HG02943 (cell line): ENCODE measurements at regions not wholly inside any gene's neighbourhood (a gene's known extent, or its start where the extent isn't known, plus 50 kb on each side); places are given as distances from the start of the nearest gene placed in this dataset.

ENCODE experiments used
- ATAC-seq: cut with Tn5 transposase; IDR thresholded peaks from one replicate; pipeline ENCODE4 v1.9.1; 2021; ENCODE audit warnings: mild to moderate bottlenecking, low read depth, moderate library complexity; ENCODE audit not compliant: unreplicated experiment

DNA sequence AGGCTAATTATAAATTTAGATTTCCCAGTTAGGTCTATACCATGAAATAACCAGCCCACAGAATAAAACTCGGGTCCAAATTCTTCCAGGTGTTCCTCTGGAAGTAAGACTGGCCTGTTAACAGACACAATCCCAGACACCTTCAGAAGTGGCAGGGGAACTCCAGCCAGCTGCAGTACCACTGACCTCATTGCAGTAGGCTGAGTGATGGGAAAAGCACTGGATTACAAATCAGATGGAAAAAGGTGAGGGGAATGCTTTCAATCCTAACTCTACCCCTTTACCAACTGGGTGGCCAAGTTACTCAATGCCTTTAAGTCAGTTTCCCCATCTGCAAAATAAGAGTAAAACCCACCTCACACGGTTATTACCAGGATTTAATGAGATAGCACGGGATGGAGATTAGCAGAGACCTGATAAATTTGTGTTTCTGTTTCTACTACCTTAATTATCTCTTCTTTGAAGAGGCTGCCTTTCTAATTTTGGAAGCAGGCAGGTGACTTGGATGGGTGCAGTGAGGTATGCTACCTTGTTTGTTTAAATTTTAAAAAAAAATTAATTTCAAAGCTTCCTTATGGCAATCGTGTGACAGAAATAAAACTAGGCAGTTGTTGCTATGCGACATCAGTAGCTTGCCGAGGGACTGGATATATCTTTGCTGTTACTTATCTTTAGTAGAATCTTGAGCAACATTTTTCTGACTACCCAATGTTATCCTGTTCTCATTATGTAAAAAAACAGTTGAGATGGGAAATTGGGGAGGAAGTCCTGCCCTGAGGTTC lies 167.3 kb upstream of the GRIN2B start:
- no peak for ATAC-seq

GRCh38 chr12:14153803-14154202 lies 172.4 kb upstream of the GRIN2B start:
- no peak for ATAC-seq

DNA sequence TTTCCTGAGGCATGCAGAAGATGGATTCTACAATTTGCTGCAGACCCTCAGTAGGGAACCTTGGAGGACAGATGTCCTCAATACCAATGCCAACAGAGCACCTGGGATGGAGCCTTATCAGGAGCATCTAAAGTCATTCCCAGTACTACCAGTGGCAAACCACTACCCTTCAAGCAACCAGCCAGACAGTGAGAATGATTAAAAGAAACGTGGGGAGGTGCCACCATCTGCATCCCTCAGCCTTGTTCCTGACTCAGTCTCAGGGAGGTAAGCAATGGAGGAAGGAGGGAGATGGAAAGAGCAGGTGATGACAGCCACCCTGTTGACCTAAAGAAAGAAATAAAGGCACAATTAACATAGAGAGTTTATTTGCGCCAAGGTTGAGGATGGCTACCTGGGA lies 175.2 kb upstream of the GRIN2B start:
- ATAC-seq, result peak; percentile 7

DNA sequence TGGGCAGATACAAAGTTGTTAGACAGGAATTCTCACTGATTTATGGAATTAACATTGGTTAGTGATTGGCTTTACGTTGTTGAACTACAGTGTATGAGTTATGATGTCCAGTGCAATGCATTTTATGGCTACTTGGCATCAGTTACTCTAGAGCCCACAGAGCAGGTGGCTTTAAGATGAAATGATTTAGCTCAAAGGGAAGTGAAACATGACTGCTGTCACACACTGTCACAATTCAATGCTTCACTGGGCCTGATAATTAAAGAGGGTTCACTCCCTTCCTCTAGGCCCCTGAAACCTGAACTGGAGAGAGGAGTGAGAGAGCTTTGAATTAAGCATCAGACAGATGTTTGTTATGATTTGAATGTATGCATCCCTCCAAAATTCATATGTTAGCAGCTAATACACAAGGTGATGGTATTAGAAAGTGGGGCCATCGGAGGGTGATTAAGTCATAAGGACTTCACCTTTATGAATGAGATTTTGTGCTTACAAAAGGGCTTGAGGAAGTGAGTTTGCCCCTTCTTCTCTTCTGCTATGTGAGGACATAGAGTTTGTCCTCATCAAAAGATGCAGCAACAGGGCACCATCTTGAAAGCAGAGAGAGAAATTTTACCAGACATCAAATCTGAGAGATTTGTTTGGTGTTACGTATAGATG lies 175.8 kb upstream of the GRIN2B start:
- ATAC-seq, result peak; percentile 100

DNA sequence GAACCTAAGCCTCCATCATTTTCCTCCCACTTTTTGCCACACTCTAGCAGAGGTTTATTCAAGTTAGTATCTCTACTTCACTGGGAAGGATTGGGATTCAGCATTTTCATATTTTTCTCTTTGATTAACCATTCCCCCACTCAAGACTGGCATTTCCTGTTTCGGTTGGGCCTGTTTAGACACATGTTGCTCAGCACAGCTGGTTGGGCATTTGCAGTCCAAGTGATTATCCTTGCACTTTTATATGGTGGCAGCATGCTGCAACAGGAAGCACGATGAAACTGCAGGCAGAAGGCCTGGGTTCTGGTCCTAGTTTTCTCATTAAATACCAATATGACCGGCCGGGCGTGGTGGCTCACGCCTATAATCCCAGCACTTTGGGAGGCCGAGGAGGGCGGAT lies 182.9 kb upstream of the GRIN2B start:
- ATAC-seq, result no peak

DNA sequence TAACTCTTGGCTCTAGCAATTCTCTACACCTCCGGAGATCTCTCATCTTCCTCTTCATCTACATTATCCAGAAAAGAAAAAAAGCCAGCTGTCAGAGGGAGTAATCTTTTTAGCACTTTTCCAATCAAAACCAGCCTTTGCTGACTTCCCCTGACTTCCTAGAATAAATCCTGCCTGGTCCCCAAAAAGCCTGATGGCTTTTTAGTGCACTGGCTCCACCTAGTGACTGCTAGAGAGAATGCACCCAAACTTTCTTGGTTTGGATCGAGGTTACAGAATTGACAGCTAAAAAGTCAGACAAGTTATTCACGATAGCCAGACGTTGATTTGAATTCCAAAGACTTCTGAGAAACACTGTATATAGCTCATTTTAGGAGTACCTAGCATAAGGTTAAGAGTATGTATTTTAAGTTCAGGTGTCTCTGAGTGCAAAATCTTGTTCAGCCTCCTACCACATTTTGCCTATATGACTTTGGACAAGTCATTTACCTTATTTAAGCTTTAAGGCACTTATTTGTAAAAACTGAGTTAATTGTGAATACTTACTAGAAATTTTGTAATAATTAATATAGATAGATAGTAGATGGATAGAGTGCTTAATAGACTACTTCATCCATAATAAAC lies 185.7 kb upstream of the GRIN2B start:
- no peak for ATAC-seq

GRCh38 chr12:14169281-14169680 lies 187.9 kb upstream of the GRIN2B start:
- ATAC-seq, result no peak

DNA sequence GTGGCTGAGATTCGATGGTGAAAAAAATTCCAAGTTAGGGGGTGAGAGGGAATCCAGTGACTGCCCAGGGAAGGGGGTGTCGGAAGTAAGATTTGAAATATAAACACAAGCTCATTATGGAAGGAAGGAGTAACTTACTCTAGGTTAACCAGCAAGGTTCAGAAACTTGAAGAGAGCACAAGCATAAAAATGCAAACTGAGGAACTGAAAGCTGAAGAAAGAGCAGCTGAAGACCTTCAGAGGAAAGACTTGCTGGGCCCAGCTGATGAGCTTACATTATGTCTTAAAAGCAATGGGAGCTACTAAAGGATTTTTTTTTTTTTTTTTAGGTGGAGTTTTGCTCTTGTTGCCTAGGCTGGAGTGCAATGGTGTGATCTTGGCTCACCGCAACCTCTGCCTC lies 189.7 kb upstream of the GRIN2B start:
- no peak for ATAC-seq

GRCh38 chr12:14175206-14175605 lies 190.3 kb upstream of the ATF7IP start:
- no peak for ATAC-seq

DNA sequence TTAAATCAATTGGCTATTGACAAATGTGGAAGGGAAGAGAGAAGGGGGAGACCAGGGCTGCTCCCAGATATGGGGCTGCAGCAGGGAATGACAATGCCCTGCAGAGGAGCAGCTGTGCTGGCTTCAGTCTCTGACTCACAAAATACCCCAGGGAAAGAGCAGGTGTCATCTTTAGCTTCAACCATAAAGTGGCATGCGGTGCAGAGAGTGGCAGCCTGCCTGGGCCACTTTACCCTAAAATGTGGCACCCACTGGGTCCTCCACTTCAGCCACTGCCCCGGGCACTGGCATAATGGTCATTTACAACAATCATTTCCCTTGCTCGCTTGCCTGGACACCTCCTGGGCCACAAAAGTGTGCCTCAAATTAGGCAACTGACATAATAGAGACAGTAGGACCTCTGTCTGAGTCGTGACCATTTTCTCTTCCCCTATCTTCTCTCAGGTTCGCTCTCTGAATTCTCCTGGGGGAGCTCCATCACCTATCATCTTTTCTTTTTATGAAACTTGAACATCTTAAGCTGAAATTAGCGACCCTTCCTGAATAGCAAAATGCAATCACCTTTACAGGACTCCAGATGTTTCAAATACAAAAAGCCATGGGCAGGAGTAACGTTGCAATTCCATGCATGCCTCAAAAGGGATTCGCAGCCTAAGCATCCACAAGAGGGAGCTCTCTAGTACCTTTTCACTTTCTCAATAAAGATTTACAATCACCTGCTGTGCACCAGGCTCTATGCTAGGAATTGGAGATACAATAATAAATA lies 179.9 kb upstream of the ATF7IP start:
- peak; percentile 77 for ATAC-seq

- ATAC-seq, result no peak
These were observed 179.3 kb upstream of the ATF7IP start for GRCh38 chr12:14186193-14186502.

- no peak for ATAC-seq
These were observed 178.5 kb upstream of the ATF7IP start for GRCh38 chr12:14187002-14187401.

DNA sequence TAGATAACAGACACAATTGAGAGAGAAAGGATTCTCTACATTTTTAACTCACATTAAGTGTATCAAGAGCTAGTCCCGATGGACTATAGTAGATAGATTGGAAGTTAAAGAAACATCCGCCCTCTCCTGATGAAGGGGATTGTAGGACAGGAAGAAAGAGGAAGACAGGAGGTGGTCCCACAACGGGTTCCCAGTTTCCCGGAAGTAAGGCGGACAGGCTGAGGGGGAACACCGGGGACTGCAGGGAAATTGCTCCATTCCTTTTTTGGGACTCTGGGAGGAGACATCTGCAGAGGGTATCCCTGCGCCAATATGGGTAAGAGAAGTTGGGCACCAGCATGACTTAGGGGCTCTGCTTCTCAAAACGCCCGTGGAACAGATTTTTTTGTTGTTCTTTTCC lies 177.5 kb upstream of the ATF7IP start:
- no peak for ATAC-seq

GRCh38 chr12:14188744-14189143 lies 176.7 kb upstream of the ATF7IP start:
- no peak for ATAC-seq

DNA sequence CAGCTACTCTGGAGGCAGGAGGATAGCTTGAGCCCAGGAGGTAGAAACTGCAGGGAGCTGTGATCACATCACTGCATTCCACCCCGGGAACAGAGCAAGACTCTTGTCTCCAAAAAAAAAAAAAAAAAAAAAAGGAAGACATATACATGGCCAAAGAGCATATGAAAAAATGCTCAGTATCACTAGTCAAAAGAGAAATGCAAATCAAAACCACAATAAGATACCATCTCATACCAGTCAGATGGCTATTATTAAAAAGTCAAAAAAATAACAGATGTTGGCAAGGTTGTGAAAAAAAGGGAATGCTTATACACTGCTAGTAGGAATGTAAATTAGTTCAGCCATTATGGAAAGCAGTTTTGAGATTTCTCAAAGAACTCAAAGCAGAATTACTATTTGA lies 174.8 kb upstream of the ATF7IP start:
- ATAC-seq, result no peak

GRCh38 chr12:14191612-14192011 lies 173.9 kb upstream of the ATF7IP start:
- no peak for ATAC-seq

- no peak for ATAC-seq
These were observed 171.8 kb upstream of the ATF7IP start for GRCh38 chr12:14193639-14194038.

DNA sequence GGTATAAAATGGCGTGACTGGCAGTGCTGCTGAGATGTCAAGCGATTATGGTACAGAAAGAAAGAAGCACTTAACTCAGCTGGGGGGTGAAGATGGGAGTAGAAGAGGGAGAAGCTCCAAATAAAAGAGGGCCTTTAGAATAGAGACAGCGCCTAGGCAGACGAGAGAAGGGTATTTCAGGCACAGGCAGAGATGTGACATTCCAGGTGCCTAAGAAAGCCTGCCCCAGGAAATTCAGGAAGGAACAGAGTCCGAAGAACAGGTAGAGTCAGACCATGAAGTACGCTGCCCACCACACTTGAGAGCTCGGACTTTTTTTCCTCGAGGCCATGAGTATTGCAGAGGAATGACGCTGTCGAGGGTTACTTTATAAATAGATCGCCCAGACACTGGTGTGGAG lies 170.9 kb upstream of the ATF7IP start:
- no peak for ATAC-seq

GRCh38 chr12:14199455-14200198 lies 165.9 kb upstream of the ATF7IP start:
- ATAC-seq, result no peak

DNA sequence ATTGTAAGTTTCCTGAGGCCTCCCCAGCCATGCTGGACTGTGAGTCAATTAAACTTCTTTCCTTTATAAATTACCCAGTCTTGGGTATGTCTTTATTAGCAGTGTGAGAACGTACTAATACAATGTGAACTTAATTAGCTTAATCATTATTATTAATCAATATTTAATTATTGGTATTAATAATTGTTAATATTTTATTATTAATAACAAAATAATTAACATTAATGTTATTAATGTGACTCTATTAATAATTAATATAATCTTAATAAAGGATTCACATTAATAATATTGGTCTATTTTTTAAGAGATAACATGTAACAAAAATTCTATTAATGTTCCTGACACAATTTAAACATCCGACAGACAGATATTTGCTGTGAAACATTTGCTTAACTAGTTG lies 164.9 kb upstream of the ATF7IP start:
- ATAC-seq, result no peak

GRCh38 chr12:14201291-14201690 lies 164.2 kb upstream of the ATF7IP start:
- ATAC-seq, result no peak
